Mesenchymal stem cell (in vitro differentiated cells and primary cell): ENCODE measurements at regions not wholly inside any gene's neighbourhood (a gene's known extent, or its start where the extent isn't known, plus 50 kb on each side); places are given as distances from the start of the nearest gene placed in this dataset.
A peak's percentile ranks its signal among the peaks of the same experiment; 100 is the strongest.

Experiments
- DNase-seq: peaks from one replicate; pipeline ENCODE4 v3.0.0-alpha.2; 2013
- H2AFZ ChIP-seq: one replicate; pipeline ENCODE4 v1.6.1; 2013; ENCODE audit warnings: low read depth, mild to moderate bottlenecking, control low read depth, inconsistent platforms, low read length, moderate library complexity
- H2AK5ac ChIP-seq: 2 replicates; pipeline ENCODE4 v1.6.1; 2013; ENCODE audit warnings: low read length, moderate library complexity, mild to moderate bottlenecking, inconsistent platforms; ENCODE audit not compliant: severe bottlenecking
- H2BK120ac ChIP-seq: one replicate; pipeline ENCODE4 v1.6.1; 2013; ENCODE audit warnings: low read depth, mild to moderate bottlenecking, inconsistent platforms, low read length, moderate library complexity
- H2BK12ac ChIP-seq, 2 experiments: one replicate each; pipeline ENCODE4 v1.6.1; 2013; ENCODE audit warnings: inconsistent platforms in 2 of 2, low read length in 2 of 2, mild to moderate bottlenecking in 2 of 2, moderate library complexity in 2 of 2, control low read depth in 1 of 2
- H2BK15ac ChIP-seq: one replicate; pipeline ENCODE4 v1.6.1; 2013; ENCODE audit warnings: mild to moderate bottlenecking, low read depth, inconsistent platforms; ENCODE audit not compliant: poor library complexity, severe bottlenecking
- H2BK5ac ChIP-seq: 2 replicates; pipeline ENCODE4 v1.6.1; 2013; ENCODE audit warnings: low read depth, mild to moderate bottlenecking, low read length, control low read depth, inconsistent platforms; ENCODE audit not compliant: poor library complexity, severe bottlenecking
- H3K14ac ChIP-seq, 2 experiments: one replicate each; pipeline ENCODE4 v1.6.1; 2013; ENCODE audit warnings: inconsistent platforms in 2 of 2, low read length in 2 of 2, control low read depth in 1 of 2, mild to moderate bottlenecking in 1 of 2, moderate library complexity in 1 of 2
- H3K18ac ChIP-seq, 2 experiments: one replicate each; pipeline ENCODE4 v1.6.1; 2013; ENCODE audit warnings: inconsistent platforms in 2 of 2, low read length in 2 of 2, control low read depth in 1 of 2, low read depth in 1 of 2, mild to moderate bottlenecking in 1 of 2
- H3K23ac ChIP-seq, 2 experiments: one replicate each; pipeline ENCODE4 v1.6.1; 2013; ENCODE audit warnings: inconsistent platforms in 2 of 2, low read length in 2 of 2, mild to moderate bottlenecking in 2 of 2, moderate library complexity in 2 of 2, control low read depth in 1 of 2
- H3K27ac ChIP-seq: 2 replicates; pipeline ENCODE4 v1.5.1; 2013; ENCODE audit warnings: mild to moderate bottlenecking, moderate library complexity, low read length, control low read depth, inconsistent platforms; ENCODE audit not compliant: poor library complexity, severe bottlenecking
- H3K27me3 ChIP-seq, 2 experiments: 2 replicates each; pipeline versions ENCODE4 v1.6.1 to v1.7.0; 2013; ENCODE audit warnings: low read length in 2 of 2, mild to moderate bottlenecking in 2 of 2, moderate library complexity in 2 of 2, control low read depth in 1 of 2, inconsistent platforms in 1 of 2; ENCODE audit not compliant: control insufficient read depth in 1 of 2, insufficient read depth in 1 of 2
- H3K36me3 ChIP-seq, 2 experiments: 2 replicates each; pipeline versions ENCODE4 v1.6.1 to v1.7.0; 2013; ENCODE audit warnings: low read length in 2 of 2, control low read depth in 1 of 2, inconsistent platforms in 1 of 2, low read depth in 1 of 2, mild to moderate bottlenecking in 1 of 2; ENCODE audit not compliant: insufficient read depth in 2 of 2, control insufficient read depth in 1 of 2
- H3K4ac ChIP-seq, 2 experiments: one replicate each; pipeline ENCODE4 v1.6.1; 2013; ENCODE audit warnings: inconsistent platforms in 2 of 2, low read length in 2 of 2, mild to moderate bottlenecking in 2 of 2, moderate library complexity in 2 of 2, control low read depth in 1 of 2, low read depth in 1 of 2
- H3K4me1 ChIP-seq: 2 replicates; pipeline ENCODE4 v1.6.1; 2013; ENCODE audit warnings: low read depth, low read length, control low read depth; ENCODE audit not compliant: control insufficient read depth, insufficient read depth
- H3K4me2 ChIP-seq: 2 replicates; pipeline ENCODE4 v1.6.1; 2013; ENCODE audit warnings: low read length, mild to moderate bottlenecking, inconsistent platforms; ENCODE audit not compliant: poor library complexity, severe bottlenecking
- H3K4me3 ChIP-seq, 2 experiments: 2 replicates each; pipeline versions ENCODE4 v1.5.1 to v1.7.0; 2013; ENCODE audit warnings: low read length in 2 of 2, mild to moderate bottlenecking in 2 of 2, control low read depth in 1 of 2, low read depth in 1 of 2; ENCODE audit not compliant: insufficient read depth in 1 of 2
- H3K79me1 ChIP-seq: replicated peaks from 2 replicates; pipeline ENCODE4 v1.6.1; 2013; ENCODE audit warnings: mild to moderate bottlenecking, control low read depth, low read length, inconsistent platforms; ENCODE audit not compliant: poor library complexity, severe bottlenecking
- H3K9ac ChIP-seq: 2 replicates; pipeline ENCODE4 v1.7.0; 2013; ENCODE audit warnings: mild to moderate bottlenecking, low read length, moderate library complexity
- H3K9me3 ChIP-seq: 2 replicates; pipeline ENCODE4 v1.7.0; 2013; ENCODE audit warnings: mild to moderate bottlenecking, low read length; ENCODE audit not compliant: control insufficient read depth
- H4K8ac ChIP-seq: one replicate; pipeline ENCODE4 v1.6.1; 2013; ENCODE audit warnings: inconsistent platforms, mild to moderate bottlenecking, low read length, moderate library complexity
- H4K91ac ChIP-seq: one replicate; pipeline ENCODE4 v1.6.1; 2013; ENCODE audit warnings: mild to moderate bottlenecking, low read length, inconsistent platforms
- WGBS: methylation state at CpG from one replicate; pipeline ENCODE4 v1.1.7; 2013; ENCODE audit warnings: mixed read lengths; 5-methylcytosine and 5-hydroxymethylcytosine counted together

GRCh38 chr1:13893409-13893821 lies 193.4 kb downstream of the PRDM2 start:
- Histone ChIP-seq H3K4me2 (no peak overlapping the region), H4K8ac (no peak overlapping the region), H2AK5ac (no peak overlapping the region), H3K4ac (no peak overlapping the region), H2BK5ac (no peak overlapping the region), H3K79me1 (no peaks in the 10 kb centered on the region), H2AFZ (no peak overlapping the region), H2BK120ac (no peak overlapping the region), H3K9ac (peak overlapping the region; percentile 77), H3K14ac (no peak overlapping the region), H3K23ac (no peak overlapping the region), H3K4me1 (peaks cover 5% of the 10 kb centered on the region), H3K4me3 (peak overlapping the region in 1 of 2 experiments; percentile 77), H3K9me3 (no peaks in the 10 kb centered on the region), H2BK12ac (no peak overlapping the region), H3K36me3 (no peaks in the 10 kb centered on the region), H3K27ac (no peak overlapping the region), H3K27me3 (peaks cover 24 to 46% of the 10 kb centered on the region in 2 experiments), H2BK15ac (no peak overlapping the region), H3K18ac (no peak overlapping the region), H4K91ac (no peak overlapping the region)
- no peak for DNase-seq
- 45% methylated on average over 13 of the region's 13 CpGs for WGBS

DNA sequence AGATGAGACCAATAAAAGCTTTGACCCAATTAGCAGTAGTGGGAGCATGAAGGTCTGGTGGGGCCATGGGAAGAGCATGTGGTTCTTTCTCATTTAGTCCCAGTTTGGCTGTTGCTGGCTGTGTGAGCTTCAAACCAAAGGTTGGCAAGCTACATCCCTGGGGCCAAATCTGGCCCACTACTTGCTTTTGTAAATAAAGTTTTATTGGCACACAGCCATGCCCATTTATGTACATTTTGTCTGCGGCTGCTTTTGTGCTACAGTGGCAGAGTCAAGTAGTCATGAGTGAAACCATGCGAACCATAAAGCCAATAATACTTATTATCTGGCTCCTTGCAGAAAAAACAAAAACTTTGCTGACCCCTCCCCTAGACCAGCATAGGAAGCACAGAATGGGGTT lies 196.9 kb downstream of the PRDM2 start:
- H2AK5ac ChIP-seq, result no peak overlapping the region
- H3K4me1 ChIP-seq, result peaks cover 5% of the 10 kb centered on the region
- no peak overlapping the region for H3K27ac ChIP-seq
- H3K18ac ChIP-seq, result no peak overlapping the region
- H3K23ac ChIP-seq, result no peak overlapping the region
- H2BK120ac ChIP-seq, result no peak overlapping the region
- H3K79me1 ChIP-seq, result no peaks in the 10 kb centered on the region
- no peaks in the 10 kb centered on the region for H3K36me3 ChIP-seq
- no peak overlapping the region for H3K4ac ChIP-seq
- no peak for DNase-seq
- H2AFZ ChIP-seq, result no peak overlapping the region
- no peak overlapping the region for H3K4me3 ChIP-seq
- H3K27me3 ChIP-seq, result peaks cover 18 to 43% of the 10 kb centered on the region in 2 experiments
- no peak overlapping the region for H2BK12ac ChIP-seq
- no peaks in the 10 kb centered on the region for H3K9me3 ChIP-seq
- no peak overlapping the region for H3K9ac ChIP-seq
- H3K4me2 ChIP-seq, result no peak overlapping the region
- H2BK15ac ChIP-seq, result no peak overlapping the region
- WGBS, result 100% methylated on average over 1 of the region's 2 CpGs
- no peak overlapping the region for H3K14ac ChIP-seq
- H4K8ac ChIP-seq, result no peak overlapping the region
- H4K91ac ChIP-seq, result no peak overlapping the region
- no peak overlapping the region for H2BK5ac ChIP-seq

DNA sequence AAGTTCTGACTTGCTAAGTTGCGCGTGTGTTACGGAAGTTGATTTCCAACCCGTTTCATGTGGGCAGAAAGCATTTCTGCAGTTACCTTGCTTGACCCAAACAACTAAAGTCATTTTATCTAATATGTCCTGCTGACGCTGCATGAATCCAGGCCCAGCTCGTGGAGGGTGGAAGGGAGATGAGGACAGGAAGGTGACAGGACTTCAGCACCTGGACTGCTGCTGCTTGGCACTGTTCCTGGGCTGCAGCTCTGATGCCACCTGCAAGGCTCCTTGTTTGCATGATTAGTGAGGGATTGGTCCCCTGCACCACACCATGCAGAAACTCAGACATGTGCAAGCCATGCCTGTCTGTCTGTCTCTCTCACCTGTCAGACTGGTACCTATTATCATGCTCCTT lies 198.4 kb downstream of the PRDM2 start:
- Histone ChIP-seq H4K91ac (no peak overlapping the region), H2BK15ac (no peak overlapping the region), H3K36me3 (no peaks in the 10 kb centered on the region), H2BK5ac (no peak overlapping the region), H3K23ac (no peak overlapping the region), H4K8ac (no peak overlapping the region), H2BK120ac (no peak overlapping the region), H3K9ac (no peak overlapping the region), H2AFZ (no peak overlapping the region), H2AK5ac (no peak overlapping the region), H3K79me1 (no peaks in the 10 kb centered on the region), H3K4me2 (no peak overlapping the region), H3K14ac (no peak overlapping the region), H3K4ac (no peak overlapping the region), H3K4me1 (no peaks in the 10 kb centered on the region), H3K18ac (no peak overlapping the region), H2BK12ac (no peak overlapping the region), H3K4me3 (no peak overlapping the region), H3K9me3 (peaks cover 5% of the 10 kb centered on the region), H3K27me3 (peaks cover 6 to 31% of the 10 kb centered on the region in 2 experiments), H3K27ac (no peak overlapping the region)
- no peak for DNase-seq
- 78% methylated on average over 6 of the region's 6 CpGs for WGBS

GRCh38 chr1:13899856-13900255 lies 199.9 kb downstream of the PRDM2 start:
- Histone ChIP-seq H3K4me2 (no peak overlapping the region), H3K9me3 (peaks cover 18% of the 10 kb centered on the region), H2AK5ac (no peak overlapping the region), H4K91ac (no peak overlapping the region), H3K4ac (no peak overlapping the region), H3K27me3 (peaks cover 0 to 18% of the 10 kb centered on the region in 2 experiments), H4K8ac (no peak overlapping the region), H2BK120ac (no peak overlapping the region), H3K18ac (no peak overlapping the region), H3K36me3 (no peaks in the 10 kb centered on the region), H2BK15ac (no peak overlapping the region), H3K9ac (no peak overlapping the region), H3K79me1 (no peaks in the 10 kb centered on the region), H3K27ac (no peak overlapping the region), H2AFZ (no peak overlapping the region), H3K23ac (no peak overlapping the region), H3K4me1 (no peaks in the 10 kb centered on the region), H3K4me3 (no peak overlapping the region), H3K14ac (no peak overlapping the region), H2BK12ac (no peak overlapping the region), H2BK5ac (no peak overlapping the region)
- WGBS, result 72% methylated on average over 7 of the region's 7 CpGs
- no peak for DNase-seq
